HEK293T (cell line): ENCODE measurements at regions not wholly inside any gene's neighbourhood (a gene's known extent, or its start where the extent isn't known, plus 50 kb on each side); places are given as distances from the start of the nearest gene placed in this dataset.

ENCODE experiments used
- ELF4 ChIP-seq: fragments of 450-650 bp; IDR thresholded peaks from 2 replicates; pipeline ENCODE4 v1.6.1; 2017; ENCODE audit warnings: antibody characterized with exemption
- FOXA1 ChIP-seq: fragments of 450-650 bp; IDR thresholded peaks from 2 replicates; pipeline ENCODE4 v1.6.1; 2016; ENCODE audit warnings: mild to moderate bottlenecking
- L3MBTL2 ChIP-seq: fragments of 450-650 bp; conservative IDR thresholded peaks from 2 replicates; pipeline ENCODE4 v1.6.1; 2016; ENCODE audit warnings: mild to moderate bottlenecking
- SP1 ChIP-seq: fragments of 450-650 bp; IDR thresholded peaks from 2 replicates; pipeline ENCODE4 v1.6.1; 2017
- SUZ12 ChIP-seq: fragments of 450-650 bp; IDR thresholded peaks from 2 replicates; pipeline ENCODE4 v1.6.1; 2016; ENCODE audit warnings: mild to moderate bottlenecking
- TARDBP ChIP-seq: fragments of 450-650 bp; IDR thresholded peaks from 2 replicates; pipeline ENCODE4 v1.6.1; 2016
- ZNF384 ChIP-seq: fragments of 450-650 bp; IDR thresholded peaks from 2 replicates; pipeline ENCODE4 v1.6.1; 2016

DNA sequence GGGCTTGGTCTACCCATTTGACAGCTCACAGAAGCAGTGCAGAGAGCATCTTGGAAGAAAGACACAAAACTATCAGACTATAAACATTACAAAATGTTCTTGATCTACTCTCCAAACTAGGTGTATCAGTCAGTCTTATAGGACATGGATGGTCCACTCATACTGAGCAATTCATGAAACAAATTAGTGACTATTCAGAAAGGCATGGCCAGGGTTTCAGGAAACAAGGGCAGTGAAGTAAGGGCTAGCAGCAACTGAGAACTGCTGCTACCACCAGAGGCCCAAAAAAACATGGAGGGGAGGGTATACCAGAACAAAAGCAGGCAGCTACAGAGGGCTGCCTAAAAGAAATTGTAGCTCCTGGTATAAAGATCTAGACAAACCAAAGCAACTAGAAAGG, 287.0 kb downstream of the PIK3R1 start:
- TF ChIP-seq ELF4, result no peak
- TF ChIP-seq ZNF384, result no peak
- TF ChIP-seq FOXA1, result no peak
- no peak for TF ChIP-seq SUZ12
- no peak for TF ChIP-seq TARDBP
- TF ChIP-seq L3MBTL2, result no peak
- TF ChIP-seq SP1, result no peak
